ENCODE measurements at regions not wholly inside any gene's neighbourhood (a gene's known extent, or its start where the extent isn't known, plus 50 kb on each side); places are given as distances from the start of the nearest gene placed in this dataset.
A peak's percentile ranks its signal among the peaks of the same experiment; 100 is the strongest.

DNA sequence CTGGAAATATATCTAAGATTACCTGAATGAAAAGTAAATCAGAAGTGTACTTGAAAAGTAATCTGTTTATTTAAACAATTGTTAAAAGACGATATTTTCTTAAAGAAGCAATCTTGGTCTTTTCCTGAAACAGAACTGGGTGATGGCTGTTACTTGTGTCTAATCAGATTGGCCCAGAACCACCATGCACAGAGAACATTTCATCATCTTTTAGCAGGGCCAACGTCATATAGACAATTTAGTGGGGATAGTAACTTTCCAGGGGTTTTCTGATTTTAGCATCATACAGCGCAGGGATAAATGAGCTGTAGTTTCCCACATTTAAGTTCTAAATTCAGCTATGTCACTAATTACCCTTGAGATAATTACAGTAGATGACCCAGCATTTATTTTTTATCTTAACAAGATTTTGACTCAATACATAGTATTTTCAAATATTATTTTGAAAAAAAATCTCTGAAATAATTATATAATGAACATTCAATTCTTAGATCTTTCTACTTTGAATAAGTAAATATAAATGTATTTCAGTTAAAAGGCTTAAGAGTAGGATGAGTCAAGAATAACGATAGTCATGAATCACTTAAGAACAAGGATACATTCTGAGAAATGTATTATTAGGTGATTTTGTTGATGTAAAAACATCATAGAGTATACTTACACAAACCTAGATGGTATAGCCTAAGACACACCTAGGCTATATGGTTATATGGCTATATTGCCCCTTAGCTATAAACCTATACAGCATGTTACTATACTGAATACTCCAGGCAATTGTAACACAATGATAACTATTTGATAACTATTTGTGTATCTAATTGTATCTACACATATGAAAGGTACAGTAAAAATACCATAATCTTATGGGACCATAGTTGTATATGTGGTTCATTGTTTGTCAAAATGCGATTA, 103.8 kb upstream of the MME start:
- DNase-seq (ENCODE audit: low read depth), result peak; percentile 61

- DNase-seq (ENCODE audit: low read depth), result no peak
These were observed 106.3 kb upstream of the MME start for GRCh38 chr3:154973851-154974250.

DNA sequence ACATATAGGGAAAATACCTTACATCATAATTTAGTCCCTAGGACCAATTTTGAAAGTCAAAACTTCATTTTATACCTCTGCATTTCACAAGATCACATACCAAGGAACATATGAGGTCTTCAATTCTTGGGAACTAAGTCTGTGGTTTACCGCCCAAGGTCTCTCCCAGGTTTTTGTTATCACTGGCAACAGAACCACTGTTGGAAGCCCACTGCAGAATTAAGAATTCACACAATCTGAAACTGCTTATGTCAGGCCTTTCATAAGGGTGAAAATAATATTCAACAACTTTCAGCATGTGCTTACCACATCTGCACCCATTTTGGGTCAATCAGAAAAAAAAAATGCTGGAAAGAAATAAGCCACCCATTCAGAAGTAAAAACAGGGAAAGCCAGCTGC, 107.2 kb upstream of the MME start:
- peak; percentile 94 for DNase-seq (ENCODE audit: low read depth)

GRCh38 chr3:154971771-154972326, 108.3 kb upstream of the MME start:
- peak; percentile 88 for DNase-seq (ENCODE audit: low read depth)

- DNase-seq (ENCODE audit: low read depth), result peak; percentile 36
These were observed 108.8 kb upstream of the MME start for GRCh38 chr3:154971341-154971740.

DNA sequence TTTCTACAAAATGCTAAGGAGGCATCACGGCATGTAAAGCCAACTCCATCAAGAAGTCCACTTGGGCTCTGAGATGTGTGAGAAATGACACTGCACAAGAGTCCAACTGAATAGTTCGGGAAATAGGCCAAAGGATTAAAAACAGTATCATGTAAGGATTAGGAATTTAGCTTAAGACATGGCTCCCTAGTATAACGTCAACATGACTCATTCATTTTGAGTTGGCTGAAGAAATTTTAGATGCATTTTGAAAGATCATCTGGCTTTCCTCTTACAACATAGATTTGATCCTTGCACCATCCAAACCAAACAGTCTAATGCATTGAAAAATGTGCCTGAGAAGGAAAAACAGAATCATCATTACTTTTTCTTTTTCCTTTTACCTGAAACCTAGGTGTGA, 109.3 kb upstream of the MME start:
- peak; percentile 97 for DNase-seq (ENCODE audit: low read depth)

- peak; percentile 58 for DNase-seq (ENCODE audit: low read depth)
These were observed 110.8 kb upstream of the MME start for GRCh38 chr3:154969366-154969765.

GRCh38 chr3:154967090-154967489, 113.0 kb upstream of the MME start:
- peak; percentile 91 for DNase-seq (ENCODE audit: low read depth)

DNA sequence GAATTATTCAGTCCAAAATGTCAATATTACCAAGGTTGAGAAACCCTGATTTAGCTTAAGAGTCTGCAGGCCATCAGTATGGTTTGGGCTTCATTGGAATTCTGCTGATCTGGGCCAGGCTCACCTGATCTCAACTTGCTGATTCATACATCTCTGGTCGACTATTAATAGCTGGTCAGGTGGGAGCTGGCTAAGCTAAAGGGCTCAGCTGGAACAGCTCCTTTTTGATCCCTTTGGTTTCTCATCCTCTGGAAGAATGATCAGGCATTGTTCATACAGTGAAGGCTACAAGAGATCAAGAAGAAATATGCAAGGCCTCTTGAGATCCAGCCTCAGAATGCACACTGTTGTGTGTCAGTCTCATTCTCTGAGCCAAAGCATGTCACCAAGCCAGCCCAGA, 123.3 kb upstream of the MME start:
- peak; percentile 44 for DNase-seq (ENCODE audit: low read depth)

- no peak for DNase-seq (ENCODE audit: low read depth)
These were observed 124.1 kb upstream of the MME start for GRCh38 chr3:154955907-154956533.

DNA sequence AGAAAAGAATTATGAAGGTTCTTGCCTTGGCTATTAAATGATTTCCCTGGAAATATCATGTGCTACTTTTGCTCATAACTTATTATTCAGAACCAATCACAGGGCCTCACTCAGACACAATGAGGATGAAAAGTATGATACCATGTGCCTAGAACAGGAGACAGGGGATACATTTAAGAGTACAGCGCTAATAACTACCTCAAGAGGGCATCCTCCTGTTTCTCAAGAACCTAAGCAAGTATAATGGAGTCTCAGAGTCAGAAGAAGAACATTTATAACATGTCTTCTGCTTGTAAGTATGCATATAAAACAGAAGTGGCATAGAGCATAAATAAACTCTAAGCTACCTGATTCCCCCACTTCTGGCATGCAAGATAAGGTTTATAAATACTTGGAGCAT, 125.4 kb upstream of the MME start:
- peak; percentile 80 for DNase-seq (ENCODE audit: low read depth)

GRCh38 chr3:154953538-154953937, 126.6 kb upstream of the MME start:
- no peak for DNase-seq (ENCODE audit: low read depth)

DNA sequence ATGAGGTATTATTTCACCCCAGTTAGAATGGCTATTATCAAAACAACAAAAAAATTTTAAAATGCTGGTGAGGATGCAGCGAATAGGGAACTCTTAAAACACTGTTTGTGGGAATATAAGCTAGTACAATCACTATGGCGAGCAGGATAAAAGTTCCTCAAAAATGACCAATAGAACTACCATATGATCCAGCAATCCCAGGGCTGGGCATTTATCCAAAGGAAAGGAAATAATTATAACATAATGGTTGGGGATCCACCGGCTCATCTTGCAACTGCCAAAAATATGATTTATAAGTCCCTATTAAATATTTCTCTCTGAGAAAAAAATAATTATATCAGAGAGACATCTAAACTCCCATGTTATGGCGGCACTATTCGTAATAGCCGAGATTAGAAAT, 127.6 kb upstream of the MME start:
- no peak for DNase-seq (ENCODE audit: low read depth)

- no peak for DNase-seq (ENCODE audit: low read depth)
These were observed 136.1 kb upstream of the MME start for GRCh38 chr3:154943981-154944380.

DNA sequence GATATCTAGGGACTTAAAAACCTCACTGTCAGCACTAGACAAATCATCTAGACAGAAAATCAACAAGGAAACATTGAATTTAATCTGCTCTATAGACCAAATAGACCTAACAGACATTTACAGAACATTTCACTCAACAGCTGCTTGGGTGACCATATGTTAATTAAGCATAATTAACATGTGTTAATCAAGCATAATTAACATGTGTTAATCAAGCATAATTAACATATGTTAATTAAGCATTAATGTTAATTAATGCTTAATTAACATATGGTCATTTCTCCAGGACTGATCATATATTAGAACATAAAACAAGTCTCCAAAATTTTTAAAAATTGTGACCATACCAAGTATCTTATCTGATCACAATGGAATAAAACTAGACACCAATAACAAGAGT, 137.3 kb upstream of the MME start:
- DNase-seq (ENCODE audit: low read depth), result no peak

GRCh38 chr3:154936196-154936595, 143.9 kb upstream of the MME start:
- no peak for DNase-seq (ENCODE audit: low read depth)

DNA sequence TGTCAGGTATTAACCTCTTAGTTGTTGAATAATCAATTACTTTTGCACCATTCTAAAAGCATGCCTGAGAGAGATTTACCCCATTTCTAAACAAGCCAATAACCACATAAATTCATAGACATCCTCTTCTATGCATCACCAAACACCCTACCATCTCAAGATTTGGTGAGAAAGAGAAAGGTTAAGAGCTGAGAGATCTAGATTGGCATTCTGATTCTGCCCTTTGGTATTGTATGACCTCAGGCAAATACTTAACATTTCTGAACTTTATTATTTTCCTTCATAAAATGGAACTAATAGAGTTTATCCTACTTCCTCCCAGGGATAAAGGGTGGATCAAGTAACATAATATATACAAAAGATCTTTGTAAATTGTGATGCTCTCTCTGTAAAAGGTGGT, 146.5 kb upstream of the MME start:
- no peak for DNase-seq (ENCODE audit: low read depth)

- no peak for DNase-seq (ENCODE audit: low read depth)
These were observed 147.5 kb upstream of the MME start for GRCh38 chr3:154932633-154933032.

DNA sequence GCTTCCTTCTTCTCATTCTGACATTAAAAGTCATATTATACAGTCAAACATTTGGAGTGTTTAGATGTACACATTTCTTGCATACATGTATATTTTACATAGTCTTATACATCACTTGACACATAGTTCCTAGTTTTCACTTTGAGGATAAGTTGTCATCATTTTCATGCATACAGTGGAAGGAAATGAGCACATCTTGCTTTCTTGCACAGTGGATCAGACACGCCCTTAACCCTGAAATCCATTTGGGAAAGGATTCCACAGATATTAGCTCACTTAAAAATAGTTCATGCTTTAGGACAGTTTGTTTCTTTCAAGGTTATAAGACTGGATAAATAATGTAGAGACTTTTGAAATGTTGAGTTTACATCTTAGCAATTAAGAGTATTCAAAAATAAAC, 148.6 kb upstream of the MME start:
- DNase-seq (ENCODE audit: low read depth), result peak; percentile 69

DNA sequence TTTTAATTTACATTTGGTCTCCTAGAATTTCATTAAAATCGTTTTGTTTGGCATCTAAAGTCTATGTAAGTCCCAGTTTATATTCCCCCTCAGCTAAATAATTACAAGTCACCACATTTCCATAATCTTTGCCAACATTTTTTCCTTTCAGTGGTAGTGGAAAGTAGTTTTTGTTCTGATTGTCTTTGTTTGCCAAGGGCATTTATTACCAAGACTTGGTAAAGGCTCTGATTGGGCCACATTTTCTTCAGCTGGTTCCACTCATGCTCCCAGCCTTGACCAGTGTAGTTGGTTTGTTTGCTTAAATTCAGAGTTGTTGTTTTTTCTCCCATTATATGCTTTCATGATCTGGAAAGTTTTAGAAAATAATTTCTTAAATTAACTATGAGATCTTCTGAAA, 153.4 kb upstream of the MME start:
- DNase-seq (ENCODE audit: low read depth), result no peak

DNA sequence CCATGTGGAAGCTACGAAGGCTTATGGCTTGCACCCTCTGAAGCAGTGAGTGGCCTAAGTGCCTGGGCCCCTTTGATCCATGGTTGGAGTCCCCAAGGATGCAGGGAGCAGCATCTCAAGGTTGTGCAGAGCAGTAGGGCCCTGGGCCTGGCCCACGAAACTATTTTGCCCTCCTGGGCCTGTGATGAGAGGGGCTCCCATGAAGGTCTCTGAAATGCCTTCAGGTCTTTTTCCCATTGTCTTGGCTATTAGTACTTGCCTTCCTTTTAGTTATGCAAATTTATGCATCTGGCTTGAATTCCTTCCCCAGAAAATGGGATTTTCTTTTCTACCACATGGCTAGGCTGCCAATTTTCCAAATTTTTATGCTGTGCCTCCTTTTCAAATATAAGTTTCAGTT, 158.8 kb upstream of the MME start:
- DNase-seq (ENCODE audit: low read depth), result no peak

DNA sequence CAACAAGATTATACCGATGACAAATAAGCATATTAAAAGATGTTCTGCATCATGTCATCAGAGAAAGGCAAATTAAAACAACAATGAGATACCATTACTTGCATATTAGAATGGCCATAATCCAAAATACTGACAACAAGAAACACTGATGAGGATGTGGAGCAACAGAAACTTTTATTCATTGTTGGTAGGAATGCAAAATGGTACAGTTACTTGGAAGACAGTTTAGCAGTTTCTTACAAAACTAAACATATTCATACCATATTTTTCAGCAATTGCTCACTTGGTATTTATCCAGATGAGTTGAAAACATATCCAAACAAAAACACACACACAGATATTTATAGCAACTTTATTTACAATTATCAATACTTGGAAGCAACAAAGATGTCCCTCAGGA, 160.9 kb upstream of the MME start:
- DNase-seq (ENCODE audit: low read depth), result no peak

DNA sequence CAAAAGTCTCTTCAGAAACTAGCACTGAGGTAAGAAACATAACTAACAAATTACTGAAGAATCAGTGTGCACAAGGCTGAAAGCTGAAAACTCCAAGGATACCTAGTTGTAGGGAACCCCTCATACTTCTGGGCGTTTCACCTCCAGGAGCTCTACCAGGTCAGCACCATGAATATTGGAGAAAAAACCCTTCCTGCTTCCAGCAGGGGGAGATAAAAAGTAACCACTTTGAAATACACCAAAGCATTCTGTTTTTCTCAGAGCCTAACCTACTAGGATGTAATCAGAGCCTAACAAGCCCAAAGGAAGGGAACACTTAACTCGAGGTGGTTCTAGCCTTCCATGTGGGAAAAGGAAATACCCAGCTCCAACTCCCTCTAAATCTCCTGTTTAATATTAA, 175.8 kb upstream of the MME start:
- DNase-seq (ENCODE audit: low read depth), result peak; percentile 35
